22Rv1 (cell line): ENCODE measurements at regions not wholly inside any gene's neighbourhood (a gene's known extent, or its start where the extent isn't known, plus 50 kb on each side); places are given as distances from the start of the nearest gene placed in this dataset.

Source experiments
- CTCF ChIP-seq: fragments of 450-650 bp; IDR thresholded peaks from 2 replicates; pipeline ENCODE4 v1.5.1; 2017; ENCODE audit warnings: mild to moderate bottlenecking
- ZFX ChIP-seq: fragments of 450-650 bp; IDR thresholded peaks from 2 replicates; pipeline ENCODE4 v1.6.1; 2017; ENCODE audit warnings: antibody characterized with exemption, borderline replicate concordance

GRCh38 chr2:186381573-186381972 lies 104.5 kb upstream of the ZC3H15 start:
- TF ChIP-seq CTCF (no peak), ZFX (no peak)
